ENCODE measurements at regions not wholly inside any gene's neighbourhood (a gene's known extent, or its start where the extent isn't known, plus 50 kb on each side); places are given as distances from the start of the nearest gene placed in this dataset.

- H3K9me3 ChIP-seq = no peaks in the 10 kb centered on the region
- no peaks in the 10 kb centered on the region for H3K4me1 ChIP-seq
- H3K36me3 ChIP-seq = no peaks in the 10 kb centered on the region
- no peaks in the 10 kb centered on the region for H3K27me3 ChIP-seq
- ATAC-seq = no peak
- no peak for FAIRE-seq
- TF ChIP-seq, protein P1, sequence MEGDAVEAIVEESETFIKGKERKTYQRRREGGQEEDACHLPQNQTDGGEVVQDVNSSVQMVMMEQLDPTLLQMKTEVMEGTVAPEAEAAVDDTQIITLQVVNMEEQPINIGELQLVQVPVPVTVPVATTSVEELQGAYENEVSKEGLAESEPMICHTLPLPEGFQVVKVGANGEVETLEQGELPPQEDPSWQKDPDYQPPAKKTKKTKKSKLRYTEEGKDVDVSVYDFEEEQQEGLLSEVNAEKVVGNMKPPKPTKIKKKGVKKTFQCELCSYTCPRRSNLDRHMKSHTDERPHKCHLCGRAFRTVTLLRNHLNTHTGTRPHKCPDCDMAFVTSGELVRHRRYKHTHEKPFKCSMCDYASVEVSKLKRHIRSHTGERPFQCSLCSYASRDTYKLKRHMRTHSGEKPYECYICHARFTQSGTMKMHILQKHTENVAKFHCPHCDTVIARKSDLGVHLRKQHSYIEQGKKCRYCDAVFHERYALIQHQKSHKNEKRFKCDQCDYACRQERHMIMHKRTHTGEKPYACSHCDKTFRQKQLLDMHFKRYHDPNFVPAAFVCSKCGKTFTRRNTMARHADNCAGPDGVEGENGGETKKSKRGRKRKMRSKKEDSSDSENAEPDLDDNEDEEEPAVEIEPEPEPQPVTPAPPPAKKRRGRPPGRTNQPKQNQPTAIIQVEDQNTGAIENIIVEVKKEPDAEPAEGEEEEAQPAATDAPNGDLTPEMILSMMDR (IDR thresholded peaks at IDR 0.05) = no peak
- H3K4me3 ChIP-seq = no peak overlapping the region
- no peak overlapping the region for H3K27ac ChIP-seq
- intact Hi-C loops (cut with DNase I) = no loop called here
- no peak for DNase-seq
Observed at GRCh38 chr4:18512718-18513117, 491.2 kb upstream of the LCORL start.

DNA sequence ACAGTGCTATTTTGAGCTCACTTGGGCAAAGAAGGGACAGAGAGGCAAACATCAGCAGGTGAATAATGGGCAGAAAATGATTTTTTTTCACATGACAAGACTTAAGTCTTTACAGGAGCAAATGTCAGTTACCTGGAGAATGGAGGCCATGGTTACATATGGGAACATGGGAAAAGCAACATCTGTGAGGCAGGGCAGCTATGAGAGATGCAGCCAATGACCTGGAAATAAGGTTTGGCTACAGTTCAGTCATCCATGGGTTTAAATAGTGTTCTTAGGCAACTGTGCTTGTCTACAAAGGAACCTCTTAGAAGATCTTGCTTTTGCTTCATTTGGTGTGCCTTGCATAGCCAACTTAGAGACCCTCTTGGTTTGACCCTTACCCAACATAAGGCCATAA, 490.2 kb upstream of the LCORL start:
- intact Hi-C loops (cut with DNase I) = no loop called here
- H3K4me1 ChIP-seq = no peaks in the 10 kb centered on the region
- TF ChIP-seq, protein P1 (IDR thresholded peaks at IDR 0.05) = no peak
- DNase-seq (no peak), ATAC-seq (peak in 2 of 4 donors; percentile 45 to 60), FAIRE-seq (no peak)
- no peaks in the 10 kb centered on the region for H3K36me3 ChIP-seq
- no peaks in the 10 kb centered on the region for H3K27me3 ChIP-seq
- H3K4me3 ChIP-seq = no peak overlapping the region
- no peaks in the 10 kb centered on the region for H3K9me3 ChIP-seq
- H3K27ac ChIP-seq = no peak overlapping the region

DNA sequence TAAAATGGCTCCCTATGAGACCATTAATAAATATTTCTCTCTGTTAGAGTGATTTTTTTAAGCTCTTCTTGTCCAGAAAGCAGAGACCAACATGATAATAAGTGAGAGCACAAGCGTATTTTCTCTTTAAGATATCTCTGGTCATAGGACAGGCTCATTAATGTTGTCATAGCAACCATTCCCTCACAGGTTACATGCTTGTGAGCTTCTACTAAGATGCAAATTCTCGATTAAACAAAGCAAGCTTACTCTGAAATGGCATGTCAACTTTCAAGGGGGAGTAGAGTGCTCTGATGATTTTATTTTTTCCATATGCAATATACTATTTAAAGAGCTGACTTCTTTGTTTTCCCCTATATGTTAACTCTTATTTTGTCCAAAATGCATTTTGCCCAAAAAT, 487.2 kb upstream of the LCORL start:
- TF ChIP-seq, protein P1 (IDR thresholded peaks at IDR 0.05) = no peak
- DNase-seq (no peak), FAIRE-seq (no peak), ATAC-seq (peak in 2 of 4 donors; percentile 31 to 38)
- WGBS, 2 donors = 30 to 46% methylated on average over 2 of the region's 2 CpGs
- H3K27ac ChIP-seq = no peak overlapping the region
- no peaks in the 10 kb centered on the region for H3K4me1 ChIP-seq
- intact Hi-C loops (cut with DNase I) = no loop called here
- H3K36me3 ChIP-seq = no peaks in the 10 kb centered on the region
- no peak overlapping the region for H3K4me3 ChIP-seq
- no peaks in the 10 kb centered on the region for H3K27me3 ChIP-seq
- H3K9me3 ChIP-seq = no peaks in the 10 kb centered on the region

- Histone ChIP-seq H3K36me3 (no peaks in the 10 kb centered on the region), H3K4me3 (no peak overlapping the region), H3K27me3 (no peaks in the 10 kb centered on the region), H3K9me3 (no peaks in the 10 kb centered on the region), H3K4me1 (no peaks in the 10 kb centered on the region), H3K27ac (peak overlapping the region in 2 of 4 donors; percentile 21 to 34)
- ATAC-seq = peak; percentile 66 to 91 (median 88)
- TF ChIP-seq, protein P1 (IDR thresholded peaks at IDR 0.05) = no peak
- intact Hi-C loops (cut with DNase I) = no loop called here
- no peak for DNase-seq
- no peak for FAIRE-seq
Observed at GRCh38 chr4:18480928-18481327, 459.4 kb upstream of the LCORL start.

DNA sequence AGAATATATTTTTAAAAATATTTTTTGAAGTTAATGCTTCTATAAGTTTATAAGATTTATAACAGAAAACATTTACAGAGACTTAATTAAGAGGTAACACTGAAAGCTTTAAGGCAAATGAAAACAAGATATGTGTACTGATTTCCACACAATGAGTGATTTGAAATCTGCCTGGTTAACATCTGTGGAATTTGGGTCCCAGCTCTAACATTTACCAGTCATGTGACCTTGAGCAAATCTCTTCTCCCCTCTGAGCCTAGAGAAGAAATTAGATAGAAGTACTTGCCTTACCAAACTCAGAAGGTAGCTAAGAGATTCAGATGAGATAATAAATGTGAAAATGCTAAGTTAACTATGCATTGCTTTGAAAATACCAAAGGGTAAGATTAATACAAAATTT, 458.8 kb upstream of the LCORL start:
- intact Hi-C loops (cut with DNase I) = no loop called here
- peak overlapping the region in 2 of 4 donors; percentile 34 to 40 for H3K27ac ChIP-seq
- no peak overlapping the region for H3K4me3 ChIP-seq
- H3K27me3 ChIP-seq = no peaks in the 10 kb centered on the region
- FAIRE-seq (no peak), DNase-seq (no peak), ATAC-seq (peak in 2 of 4 donors; percentile 53 to 57)
- H3K9me3 ChIP-seq = no peaks in the 10 kb centered on the region
- TF ChIP-seq, protein P1 (IDR thresholded peaks at IDR 0.05) = no peak
- no peaks in the 10 kb centered on the region for H3K4me1 ChIP-seq
- no peaks in the 10 kb centered on the region for H3K36me3 ChIP-seq
